AG09309 (cell line): ENCODE measurements at regions not wholly inside any gene's neighbourhood (a gene's known extent, or its start where the extent isn't known, plus 50 kb on each side); places are given as distances from the start of the nearest gene placed in this dataset.

ENCODE experiments used
- DNase-seq: peaks from one replicate; pipeline ENCODE4 v3.0.0-alpha.2; 2010; ENCODE audit warnings: low read depth
- H3K4me3 ChIP-seq: 2 replicates; pipeline ENCODE4 v1.5.1; 2011; ENCODE audit warnings: mild to moderate bottlenecking, low read depth, low read length, moderate library complexity; ENCODE audit not compliant: control insufficient read depth
- TF ChIP-seq, protein P1 (sequence below): IDR thresholded peaks from 2 replicates; pipeline ENCODE4 v1.5.1; 2011; ENCODE audit warnings: mild to moderate bottlenecking, low read depth, low read length, inconsistent platforms; ENCODE audit not compliant: insufficient read depth, control insufficient read depth; ENCODE audit errors: missing control alignments

DNA sequence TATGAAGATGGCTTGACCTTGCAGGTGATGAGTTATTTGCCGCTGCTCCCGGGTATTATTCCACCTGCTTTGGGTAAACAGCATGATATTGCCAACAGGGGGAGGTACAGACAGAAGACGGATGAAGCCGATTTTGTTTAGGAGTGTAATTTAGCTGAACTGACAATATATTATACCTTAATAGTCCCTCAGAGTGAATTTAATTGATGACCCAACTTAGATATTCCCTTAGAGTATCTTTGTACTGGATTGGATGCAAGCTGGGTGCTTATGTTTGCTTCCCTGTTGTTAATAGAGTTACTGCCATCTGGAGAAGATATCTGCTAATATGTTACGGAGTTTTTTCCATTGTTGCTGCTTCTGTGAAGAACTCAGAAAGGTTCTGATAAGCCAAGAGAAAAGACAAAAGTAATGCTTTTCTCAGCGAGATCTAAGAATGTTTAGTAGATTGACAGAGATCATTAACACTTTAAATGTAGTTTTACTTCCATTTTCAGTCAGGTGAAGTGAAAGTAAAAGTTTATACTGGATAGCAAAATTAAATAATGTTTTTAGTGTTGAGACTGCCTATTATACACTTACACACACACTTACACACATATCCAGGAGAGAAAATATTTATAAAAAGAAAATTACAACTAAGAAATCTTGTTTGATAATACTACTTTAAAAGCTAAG, 2220.8 kb upstream of the PCDH20 start:
- DNase-seq, result no peak
- TF ChIP-seq, protein P1, sequence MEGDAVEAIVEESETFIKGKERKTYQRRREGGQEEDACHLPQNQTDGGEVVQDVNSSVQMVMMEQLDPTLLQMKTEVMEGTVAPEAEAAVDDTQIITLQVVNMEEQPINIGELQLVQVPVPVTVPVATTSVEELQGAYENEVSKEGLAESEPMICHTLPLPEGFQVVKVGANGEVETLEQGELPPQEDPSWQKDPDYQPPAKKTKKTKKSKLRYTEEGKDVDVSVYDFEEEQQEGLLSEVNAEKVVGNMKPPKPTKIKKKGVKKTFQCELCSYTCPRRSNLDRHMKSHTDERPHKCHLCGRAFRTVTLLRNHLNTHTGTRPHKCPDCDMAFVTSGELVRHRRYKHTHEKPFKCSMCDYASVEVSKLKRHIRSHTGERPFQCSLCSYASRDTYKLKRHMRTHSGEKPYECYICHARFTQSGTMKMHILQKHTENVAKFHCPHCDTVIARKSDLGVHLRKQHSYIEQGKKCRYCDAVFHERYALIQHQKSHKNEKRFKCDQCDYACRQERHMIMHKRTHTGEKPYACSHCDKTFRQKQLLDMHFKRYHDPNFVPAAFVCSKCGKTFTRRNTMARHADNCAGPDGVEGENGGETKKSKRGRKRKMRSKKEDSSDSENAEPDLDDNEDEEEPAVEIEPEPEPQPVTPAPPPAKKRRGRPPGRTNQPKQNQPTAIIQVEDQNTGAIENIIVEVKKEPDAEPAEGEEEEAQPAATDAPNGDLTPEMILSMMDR, result no peak
- no peak overlapping the region for H3K4me3 ChIP-seq

DNA sequence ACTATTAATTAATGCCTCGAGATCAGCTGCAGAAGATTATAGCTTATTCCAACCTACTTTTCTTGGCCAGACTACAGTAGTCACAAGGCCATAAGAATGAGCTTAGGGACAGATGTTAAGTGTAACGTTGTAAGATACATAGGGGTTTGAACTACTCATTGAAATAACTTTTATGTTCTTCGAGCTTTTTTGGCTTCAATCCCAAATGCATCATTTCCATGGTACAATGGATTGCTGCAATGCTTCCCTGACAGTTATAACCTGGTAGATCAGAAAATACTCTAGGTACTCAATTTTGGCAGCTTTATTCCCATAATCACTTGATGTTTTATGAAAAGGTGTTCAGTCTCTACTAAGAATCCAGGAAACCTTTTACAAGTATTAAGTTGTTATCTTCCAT, 2216.7 kb upstream of the PCDH20 start:
- H3K4me3 ChIP-seq, result no peak overlapping the region
- DNase-seq, result no peak
- TF ChIP-seq, protein P1, result no peak

DNA sequence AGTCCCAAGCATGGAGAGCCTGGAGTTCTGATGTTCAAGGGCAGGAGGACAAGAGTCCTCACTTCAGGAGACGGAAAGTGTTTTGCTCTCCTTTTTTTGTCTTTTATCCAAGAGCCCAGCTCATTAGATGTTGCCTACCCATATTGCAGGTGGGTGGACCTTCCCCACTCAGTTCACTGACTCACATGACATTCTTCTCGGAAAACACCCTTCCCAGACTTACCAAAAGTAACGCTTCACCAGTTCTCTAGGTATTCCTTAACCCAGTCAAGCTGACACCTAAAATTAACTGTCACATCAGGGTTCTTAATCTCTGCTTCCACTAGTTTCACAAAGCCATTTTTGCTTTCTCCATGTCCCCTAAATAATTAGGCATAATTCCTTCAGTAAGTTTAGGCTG, 2215.4 kb upstream of the PCDH20 start:
- no peak for DNase-seq
- no peak overlapping the region for H3K4me3 ChIP-seq
- TF ChIP-seq, protein P1, result no peak

DNA sequence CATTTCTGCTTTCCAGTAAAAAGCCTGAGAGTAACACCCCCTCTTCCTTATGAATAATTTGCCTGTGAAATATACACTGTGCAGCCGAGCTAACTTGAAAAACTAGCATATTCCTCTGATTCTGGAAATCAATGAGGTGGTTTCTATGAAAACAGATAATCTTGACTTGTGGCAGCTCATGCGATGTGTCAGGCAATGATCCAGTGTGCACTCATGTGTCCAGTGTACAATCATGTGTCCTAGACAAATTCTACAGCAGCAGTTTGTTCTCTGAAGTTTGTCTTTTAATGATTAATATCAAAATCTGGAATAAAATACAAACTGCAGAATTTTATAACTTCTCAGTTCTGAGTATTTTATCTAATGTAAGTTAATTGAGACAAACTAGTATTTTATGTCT, 2213.9 kb upstream of the PCDH20 start:
- DNase-seq, result no peak
- TF ChIP-seq, protein P1, result no peak
- no peak overlapping the region for H3K4me3 ChIP-seq

DNA sequence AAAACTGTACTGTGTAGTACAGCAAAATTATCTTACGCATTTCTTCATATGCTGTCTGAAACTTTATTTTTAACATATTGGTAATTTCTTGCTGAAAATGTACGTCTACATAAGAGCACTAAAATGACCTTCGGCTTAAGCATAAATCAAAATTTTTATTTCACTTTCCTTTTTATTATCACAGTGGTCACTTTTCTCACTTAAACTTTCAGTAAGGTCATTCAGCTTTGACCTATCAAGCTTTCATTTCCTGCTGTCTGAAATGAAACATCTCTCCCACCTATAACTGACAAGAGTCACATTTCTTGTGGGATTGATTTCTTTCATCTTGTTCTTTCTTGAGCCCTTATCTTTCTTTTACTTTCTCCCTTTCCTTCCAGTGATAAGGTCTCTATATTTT, 2212.7 kb upstream of the PCDH20 start:
- no peak for DNase-seq
- H3K4me3 ChIP-seq, result no peak overlapping the region
- TF ChIP-seq, protein P1, result no peak

DNA sequence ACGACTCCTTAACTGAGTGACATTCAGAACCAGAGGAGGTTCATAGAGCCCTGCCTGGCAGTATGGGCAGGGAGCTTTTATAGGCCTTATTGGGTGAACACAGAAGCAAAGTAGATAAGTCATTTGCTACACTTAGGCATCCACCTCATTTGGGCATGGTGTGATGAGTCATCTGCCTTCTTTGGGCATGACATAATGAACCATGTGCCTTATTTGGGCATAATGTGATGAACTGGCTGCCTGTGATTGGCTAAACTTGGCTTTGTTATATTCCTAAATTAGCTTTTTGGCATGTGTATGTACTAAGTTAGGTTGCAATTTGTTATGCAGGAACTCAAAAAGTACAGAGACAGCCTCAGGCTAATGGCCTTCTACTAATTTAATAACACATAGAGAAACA, 2210.2 kb upstream of the PCDH20 start:
- no peak for DNase-seq
- TF ChIP-seq, protein P1, result no peak
- no peak overlapping the region for H3K4me3 ChIP-seq
